ENCODE measurements at regions not wholly inside any gene's neighbourhood (a gene's known extent, or its start where the extent isn't known, plus 50 kb on each side); places are given as distances from the start of the nearest gene placed in this dataset.
"Not testable (repeated sequence)": the region's sequence is repeated elsewhere in the genome, so short reads cannot be mapped to it uniquely, and the experiment has no call there.

GRCh38 chr7:19376538-19376937 is 231.3 kb upstream of the FERD3L start:
- DNase-seq (ENCODE audit: low read depth), result no peak

- no peak for DNase-seq (ENCODE audit: low read depth)
These were observed 230.8 kb upstream of the FERD3L start for GRCh38 chr7:19375976-19376375.

GRCh38 chr7:19373334-19373733 is 228.1 kb upstream of the FERD3L start:
- DNase-seq (ENCODE audit: low read depth), result no peak

GRCh38 chr7:19369806-19370205 is 224.6 kb upstream of the FERD3L start:
- no peak for DNase-seq (ENCODE audit: low read depth)

- no peak for DNase-seq (ENCODE audit: low read depth)
These were observed 224.0 kb upstream of the FERD3L start for GRCh38 chr7:19369182-19369581.

- DNase-seq (ENCODE audit: low read depth), result no peak
These were observed 223.3 kb upstream of the FERD3L start for GRCh38 chr7:19368491-19368925.

- no peak for DNase-seq (ENCODE audit: low read depth)
These were observed 219.7 kb upstream of the FERD3L start for GRCh38 chr7:19364950-19365349.

- peak; percentile 51 for DNase-seq (ENCODE audit: low read depth)
These were observed 216.9 kb upstream of the FERD3L start for GRCh38 chr7:19362099-19362498.

- DNase-seq (ENCODE audit: low read depth), result no peak
These were observed 208.0 kb upstream of the FERD3L start for GRCh38 chr7:19353180-19353579.

GRCh38 chr7:19352305-19352695 is 207.1 kb upstream of the FERD3L start:
- DNase-seq (ENCODE audit: low read depth), result no peak

GRCh38 chr7:19351341-19352304 is 206.4 kb upstream of the FERD3L start:
- DNase-seq (ENCODE audit: low read depth), result no peak

GRCh38 chr7:19339512-19339911 is 194.3 kb upstream of the FERD3L start:
- no peak for DNase-seq (ENCODE audit: low read depth)

- DNase-seq (ENCODE audit: low read depth), result not testable (repeated sequence)
These were observed 193.3 kb upstream of the FERD3L start for GRCh38 chr7:19338512-19338911.

- no peak for DNase-seq (ENCODE audit: low read depth)
These were observed 191.7 kb upstream of the FERD3L start for GRCh38 chr7:19336836-19337383.

GRCh38 chr7:19333706-19334105 is 188.5 kb upstream of the FERD3L start:
- no peak for DNase-seq (ENCODE audit: low read depth)

- peak; percentile 22 for DNase-seq (ENCODE audit: low read depth)
These were observed 181.8 kb upstream of the FERD3L start for GRCh38 chr7:19327018-19327417.

- DNase-seq (ENCODE audit: low read depth), result no peak
These were observed 176.8 kb upstream of the FERD3L start for GRCh38 chr7:19322002-19322401.

GRCh38 chr7:19318287-19318686 is 173.1 kb upstream of the FERD3L start:
- DNase-seq (ENCODE audit: low read depth), result no peak

- DNase-seq (ENCODE audit: low read depth), result no peak
These were observed 172.2 kb upstream of the FERD3L start for GRCh38 chr7:19317461-19317860.

GRCh38 chr7:19312416-19312815 is 167.2 kb upstream of the FERD3L start:
- no peak for DNase-seq (ENCODE audit: low read depth)

GRCh38 chr7:19307554-19307953 is 162.3 kb upstream of the FERD3L start:
- DNase-seq (ENCODE audit: low read depth), result no peak

- no peak for DNase-seq (ENCODE audit: low read depth)
These were observed 160.5 kb upstream of the FERD3L start for GRCh38 chr7:19305698-19306097.

GRCh38 chr7:19304086-19304485 is 158.9 kb upstream of the FERD3L start:
- no peak for DNase-seq (ENCODE audit: low read depth)

- no peak for DNase-seq (ENCODE audit: low read depth)
These were observed 157.5 kb upstream of the FERD3L start for GRCh38 chr7:19302731-19303130.

All from HS-27A (cell line).